Stimulated activated CD4-positive, alpha-beta T cell treated with anti-CD3 and anti-CD28 coated beads, Interleukin-2, amount 100 ng/mL, for 48 hours (primary cell): ENCODE measurements at regions not wholly inside any gene's neighbourhood (a gene's known extent, or its start where the extent isn't known, plus 50 kb on each side); places are given as distances from the start of the nearest gene placed in this dataset.

ENCODE experiments used
- DNase-seq, 2 donors: peaks; one replicate each; pipeline ENCODE4 v3.0.0-alpha.2; 2020

DNA sequence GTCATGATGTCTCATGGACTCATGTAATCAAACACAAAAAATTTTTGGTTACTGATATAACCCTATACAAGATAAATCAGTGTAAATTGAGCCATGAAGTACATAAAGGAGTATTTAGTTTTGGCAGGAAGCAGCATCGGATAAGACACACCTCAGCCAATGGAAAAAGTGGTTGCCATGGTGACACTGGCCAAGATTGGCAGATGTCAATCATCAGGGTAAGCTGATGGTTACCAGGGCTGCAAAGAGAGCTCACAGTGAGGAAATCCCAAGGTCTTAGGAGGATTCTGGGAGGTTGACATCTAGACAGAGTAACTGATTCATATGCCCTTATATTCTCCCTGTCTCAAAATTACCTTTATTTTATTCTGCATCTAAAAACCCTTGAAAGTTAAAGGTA is 203.8 kb upstream of the PCSK2 start:
- DNase-seq = no peak

- DNase-seq = no peak
These were observed 203.0 kb upstream of the PCSK2 start for GRCh38 chr20:17023806-17024205.

- DNase-seq = no peak
These were observed 202.2 kb upstream of the PCSK2 start for GRCh38 chr20:17024513-17025119.

GRCh38 chr20:17026346-17026745 is 200.5 kb upstream of the PCSK2 start:
- DNase-seq = no peak

- no peak for DNase-seq
These were observed 197.1 kb upstream of the PCSK2 start for GRCh38 chr20:17029698-17030097.

DNA sequence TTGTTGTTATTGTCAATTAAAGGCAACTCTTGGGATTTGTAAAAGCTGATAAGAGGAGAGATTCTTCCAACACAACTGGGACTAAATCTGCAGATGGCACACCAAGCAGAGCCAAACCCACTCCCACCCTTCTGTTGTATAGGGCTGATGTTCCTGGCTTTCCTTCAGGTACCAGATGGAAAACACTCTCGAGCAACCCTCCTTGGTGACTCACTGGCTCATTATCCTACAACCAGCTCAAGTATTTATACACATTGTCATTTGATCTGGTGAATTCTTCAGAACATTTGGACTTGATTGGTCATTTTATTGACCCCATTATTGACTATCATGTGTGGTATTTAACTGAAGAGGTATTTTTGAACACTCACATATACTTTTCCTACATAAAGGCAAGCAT is 190.3 kb upstream of the PCSK2 start:
- no peak for DNase-seq

DNA sequence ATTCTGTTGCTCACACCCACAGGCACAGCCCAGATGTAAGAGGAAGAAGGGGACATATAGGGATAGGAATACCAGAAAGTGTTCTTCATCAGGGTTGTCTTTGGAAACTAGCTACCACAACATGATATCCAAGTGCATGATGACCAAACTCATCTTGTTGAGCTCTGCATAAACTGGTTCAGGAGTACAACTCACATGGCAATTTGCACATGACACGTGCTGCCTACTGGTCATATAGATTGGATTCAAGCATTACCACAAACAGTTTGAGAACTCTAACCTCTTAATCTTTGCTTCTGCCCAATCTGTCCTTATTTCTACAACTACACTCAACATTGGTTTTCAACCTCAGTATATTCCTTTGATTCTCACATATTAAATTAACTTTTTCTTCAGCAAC is 184.7 kb upstream of the PCSK2 start:
- DNase-seq = no peak

- DNase-seq = no peak
These were observed 183.5 kb upstream of the PCSK2 start for GRCh38 chr20:17043323-17043722.

DNA sequence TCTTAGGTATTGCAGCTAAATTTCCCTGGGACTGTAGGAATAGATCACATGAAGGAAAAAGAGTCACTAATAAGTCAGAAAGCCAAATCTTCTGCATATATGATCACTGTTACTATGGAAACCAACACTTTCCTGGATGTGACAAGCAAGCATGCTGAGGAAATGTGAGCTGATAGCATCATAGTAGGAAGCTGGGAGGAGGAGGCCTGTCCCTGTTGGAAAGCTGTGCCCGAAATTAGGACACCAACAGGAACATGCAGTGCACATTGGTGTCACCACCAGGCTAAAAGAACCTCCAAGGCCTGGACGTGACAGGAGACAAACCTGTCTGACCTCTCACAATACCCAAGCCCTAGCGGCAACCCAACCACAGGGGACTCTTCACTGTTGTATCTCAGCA is 181.9 kb upstream of the PCSK2 start:
- no peak for DNase-seq

- DNase-seq = no peak
These were observed 167.4 kb upstream of the PCSK2 start for GRCh38 chr20:17059465-17059864.

DNA sequence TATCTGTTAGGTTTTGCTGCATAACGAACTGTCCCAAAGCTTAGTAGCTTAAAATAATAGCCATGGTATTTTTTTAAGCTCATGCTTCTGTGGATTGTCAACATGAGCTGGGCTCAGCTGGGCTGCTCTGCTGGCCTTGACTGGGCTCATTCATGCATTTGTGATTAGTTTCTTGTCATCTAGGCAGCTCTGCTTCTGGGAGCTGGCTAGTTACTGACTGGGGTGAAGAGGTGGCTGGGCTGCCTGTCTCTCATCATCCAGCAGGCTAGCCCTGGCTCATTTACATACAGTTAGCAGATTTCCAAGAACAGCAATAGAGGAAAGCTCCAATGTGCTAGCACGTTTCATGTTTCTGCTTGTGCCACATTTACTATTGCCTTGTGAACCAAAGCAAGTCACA is 165.1 kb upstream of the PCSK2 start:
- DNase-seq = no peak

- no peak for DNase-seq
These were observed 164.1 kb upstream of the PCSK2 start for GRCh38 chr20:17062712-17063111.

- DNase-seq = no peak
These were observed 159.9 kb upstream of the PCSK2 start for GRCh38 chr20:17066902-17067301.

GRCh38 chr20:17068084-17068711 is 158.6 kb upstream of the PCSK2 start:
- no peak for DNase-seq

GRCh38 chr20:17077030-17077429 is 149.8 kb upstream of the PCSK2 start:
- no peak for DNase-seq

GRCh38 chr20:17083738-17084137 is 143.1 kb upstream of the PCSK2 start:
- DNase-seq = no peak

DNA sequence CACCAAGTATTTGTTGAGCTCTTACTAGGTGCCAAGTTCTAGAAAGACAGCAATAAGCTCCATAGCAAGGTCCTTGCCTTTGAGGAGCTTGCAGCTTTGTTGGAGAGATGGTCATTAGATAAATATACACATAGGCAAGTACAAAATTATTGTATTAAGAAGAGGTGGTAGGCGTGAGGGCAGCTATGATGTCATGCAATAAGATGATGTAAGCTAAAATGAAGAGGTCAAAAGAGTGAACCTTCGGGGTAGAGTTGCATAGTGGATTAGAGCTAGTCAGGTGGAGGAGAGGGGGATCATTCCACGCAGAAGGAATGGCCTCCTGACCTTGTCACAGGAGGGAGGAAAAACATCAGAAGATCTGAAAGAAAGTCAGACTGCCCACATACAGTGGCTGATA is 141.9 kb upstream of the PCSK2 start:
- DNase-seq = no peak

DNA sequence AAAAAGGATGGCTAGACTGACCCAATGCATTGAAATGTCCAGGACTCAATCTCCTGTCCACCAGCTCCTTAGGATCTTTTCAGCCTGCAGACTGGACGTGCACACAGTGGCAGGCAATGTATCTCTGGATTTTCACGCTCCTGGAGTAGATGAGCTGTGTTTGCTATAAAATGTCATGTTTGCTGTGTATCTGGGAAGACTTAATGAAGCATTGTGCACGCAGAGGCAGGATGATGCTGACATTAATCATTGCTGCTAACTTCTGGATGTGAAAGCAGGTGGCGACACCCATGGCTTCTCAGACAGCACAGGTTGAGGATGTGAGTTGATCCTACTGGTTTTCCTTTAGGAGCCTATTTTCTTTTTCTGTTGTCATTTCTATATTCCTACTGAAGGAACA is 133.1 kb upstream of the PCSK2 start:
- DNase-seq = no peak

DNA sequence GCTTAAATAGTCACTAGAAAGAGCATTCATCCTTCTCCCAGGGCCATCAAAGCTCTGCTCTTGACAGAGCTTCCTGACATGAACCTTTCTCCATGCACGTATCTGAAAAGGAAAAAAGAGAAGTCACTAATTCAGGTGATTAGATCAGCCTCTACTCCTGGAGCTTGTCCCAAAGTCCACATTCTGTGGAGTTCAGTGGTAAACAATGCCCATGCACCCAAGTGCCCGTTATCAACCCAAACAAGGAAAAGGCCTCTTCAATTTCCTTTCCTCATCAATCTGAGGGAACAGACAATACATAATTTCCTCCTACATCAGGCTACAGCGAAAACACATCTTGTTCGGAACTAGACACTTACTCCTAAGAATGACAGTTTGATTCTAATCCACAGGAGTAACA is 129.2 kb upstream of the PCSK2 start:
- DNase-seq = no peak

DNA sequence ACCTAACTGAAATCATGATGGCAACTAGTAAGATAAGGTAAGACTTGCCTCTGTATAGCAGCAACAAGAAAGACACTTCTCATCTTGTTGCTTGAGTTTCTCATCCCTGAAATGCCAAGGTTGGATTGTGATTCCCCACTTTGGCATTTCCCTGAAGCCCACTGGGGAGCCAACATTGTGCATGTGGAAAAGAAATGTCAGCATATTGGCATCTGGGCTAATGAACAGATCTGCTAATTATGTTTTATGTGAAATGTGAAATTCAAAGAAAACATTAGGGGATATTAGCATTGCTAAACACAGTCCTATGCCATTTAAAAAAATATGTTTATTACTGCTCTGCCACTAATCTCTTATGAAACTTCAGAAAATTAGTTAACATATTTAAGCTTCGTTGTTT is 126.3 kb upstream of the PCSK2 start:
- DNase-seq = no peak

- no peak for DNase-seq
These were observed 119.7 kb upstream of the PCSK2 start for GRCh38 chr20:17107127-17107526.

- no peak for DNase-seq
These were observed 117.9 kb upstream of the PCSK2 start for GRCh38 chr20:17108896-17109295.

- DNase-seq = no peak
These were observed 117.5 kb upstream of the PCSK2 start for GRCh38 chr20:17109307-17109706.

- DNase-seq = no peak
These were observed 98.6 kb upstream of the PCSK2 start for GRCh38 chr20:17128206-17128605.

DNA sequence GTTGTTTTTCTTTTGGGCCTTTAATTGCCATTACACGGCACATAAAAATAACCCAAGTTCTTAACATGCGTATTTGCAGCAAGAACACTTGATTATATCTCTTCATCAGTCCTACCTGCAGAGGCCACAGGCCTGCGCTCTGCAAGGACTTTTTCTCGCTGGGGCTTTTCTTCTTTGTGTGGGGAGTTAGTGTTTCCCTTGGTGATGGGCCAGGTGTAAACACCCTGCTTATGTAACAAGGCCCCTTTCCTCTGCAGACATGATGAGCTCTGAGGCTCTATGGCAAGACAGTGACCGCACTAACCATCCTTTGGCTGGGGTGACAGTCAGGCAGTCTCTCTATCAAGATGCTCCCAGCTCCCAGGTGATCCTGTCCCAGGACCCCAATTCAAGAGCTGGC is 97.8 kb upstream of the PCSK2 start:
- DNase-seq = no peak
